HEK293 (cell line): ENCODE measurements at regions not wholly inside any gene's neighbourhood (a gene's known extent, or its start where the extent isn't known, plus 50 kb on each side); places are given as distances from the start of the nearest gene placed in this dataset.

Experiments used
- BCL11A ChIP-seq: fragments of 450-650 bp; formaldehyde crosslinking; IDR thresholded peaks from 2 replicates; pipeline ENCODE4 v1.5.1; 2016; ENCODE audit warnings: low read depth, missing biosample characterization, missing genetic modification characterization
- HOXA7 ChIP-seq: sonication (generic); formaldehyde crosslinking; IDR thresholded peaks from 2 replicates; pipeline ENCODE4 v1.8.1; 2022; ENCODE audit warnings: missing genetic modification reagents, borderline replicate concordance
- KLF10 ChIP-seq: fragments of 450-650 bp; IDR thresholded peaks from 2 replicates; pipeline ENCODE4 v1.5.1; 2018; ENCODE audit warnings: missing biosample characterization, mild to moderate bottlenecking, missing genetic modification characterization
- KLF9 ChIP-seq: fragments of 450-650 bp; formaldehyde crosslinking; IDR thresholded peaks from 2 replicates; pipeline ENCODE4 v1.5.1; 2016; ENCODE audit warnings: missing biosample characterization, missing genetic modification characterization, low read depth
- OSR2 ChIP-seq: fragments of 450-650 bp; formaldehyde crosslinking; IDR thresholded peaks from 2 replicates; pipeline ENCODE4 v1.5.1; 2016; ENCODE audit warnings: missing biosample characterization, missing genetic modification characterization
- ZBTB8A ChIP-seq: fragments of 450-650 bp; formaldehyde crosslinking; IDR thresholded peaks from 2 replicates; pipeline ENCODE4 v1.5.1; 2016; ENCODE audit warnings: missing biosample characterization, missing genetic modification characterization
- ZNF16 ChIP-seq: fragments of 450-650 bp; formaldehyde crosslinking; IDR thresholded peaks from 2 replicates; pipeline ENCODE4 v1.5.1; 2016; ENCODE audit warnings: low read depth, missing biosample characterization, missing genetic modification characterization
- ZNF214 ChIP-seq: fragments of 450-650 bp; formaldehyde crosslinking; IDR thresholded peaks from 2 replicates; pipeline ENCODE4 v1.5.1; 2017; ENCODE audit warnings: missing biosample characterization, mild to moderate bottlenecking, missing genetic modification characterization, borderline replicate concordance
- ZNF23 ChIP-seq: fragments of 450-650 bp; formaldehyde crosslinking; IDR thresholded peaks from 2 replicates; pipeline ENCODE4 v1.5.1; 2016; ENCODE audit warnings: missing biosample characterization, missing genetic modification characterization, borderline replicate concordance
- ZNF266 ChIP-seq: fragments of 450-650 bp; formaldehyde crosslinking; IDR thresholded peaks from 2 replicates; pipeline ENCODE4 v1.5.1; 2016; ENCODE audit warnings: missing biosample characterization, missing genetic modification characterization, low read depth
- ZNF274 ChIP-seq, 2 experiments: fragments of 200-500 bp in 1 of 2; fragments of 450-650 bp in 1 of 2; sonication (Bioruptor generic) in 1 of 2; formaldehyde crosslinking in 1 of 2; IDR thresholded peaks; 2 replicates each; pipeline versions ENCODE4 v1.5.1 to v1.6.1; 2014 to 2016; ENCODE audit warnings: borderline replicate concordance in 1 of 2, inconsistent platforms in 1 of 2, low read length in 1 of 2, missing biosample characterization in 1 of 2, missing genetic modification characterization in 1 of 2
- ZNF292 ChIP-seq: fragments of 450-650 bp; formaldehyde crosslinking; IDR thresholded peaks from 2 replicates; pipeline ENCODE4 v1.5.1; 2016; ENCODE audit warnings: low read depth, missing biosample characterization, missing genetic modification characterization, borderline replicate concordance
- ZNF302 ChIP-seq: fragments of 450-650 bp; formaldehyde crosslinking; IDR thresholded peaks from 2 replicates; pipeline ENCODE4 v1.5.1; 2016; ENCODE audit warnings: missing biosample characterization, missing genetic modification characterization, low read depth
- ZNF426 ChIP-seq: fragments of 450-650 bp; formaldehyde crosslinking; IDR thresholded peaks from 2 replicates; pipeline ENCODE4 v1.5.1; 2017; ENCODE audit warnings: missing biosample characterization, missing genetic modification characterization, mild to moderate bottlenecking, inconsistent platforms, moderate library complexity
- ZNF544 ChIP-seq: fragments of 450-650 bp; formaldehyde crosslinking; IDR thresholded peaks from 2 replicates; pipeline ENCODE4 v1.5.0; 2017; ENCODE audit warnings: missing biosample characterization, missing genetic modification characterization
- ZNF558 ChIP-seq: fragments of 450-650 bp; formaldehyde crosslinking; IDR thresholded peaks from 2 replicates; pipeline ENCODE4 v1.5.1; 2016; ENCODE audit warnings: missing biosample characterization, missing genetic modification characterization
- ZNF560 ChIP-seq: fragments of 450-650 bp; formaldehyde crosslinking; IDR thresholded peaks from 2 replicates; pipeline ENCODE4 v1.5.1; 2017; ENCODE audit warnings: missing biosample characterization, missing genetic modification characterization, borderline replicate concordance
- ZNF645 ChIP-seq: fragments of 450-650 bp; formaldehyde crosslinking; IDR thresholded peaks from 2 replicates; pipeline ENCODE4; 2016; ENCODE audit warnings: missing biosample characterization, missing genetic modification characterization
- ZNF677 ChIP-seq: fragments of 450-650 bp; IDR thresholded peaks from 2 replicates; pipeline ENCODE4 v1.5.0; 2018; ENCODE audit warnings: missing biosample characterization, mild to moderate bottlenecking, missing genetic modification characterization, moderate library complexity
- ZNF837 ChIP-seq: fragments of 450-650 bp; formaldehyde crosslinking; IDR thresholded peaks from 2 replicates; pipeline ENCODE4 v1.5.1; 2016; ENCODE audit warnings: missing biosample characterization, missing genetic modification characterization
- ZNF843 ChIP-seq: fragments of 450-650 bp; formaldehyde crosslinking; IDR thresholded peaks from 2 replicates; pipeline ENCODE4 v1.5.1; 2016; ENCODE audit warnings: missing biosample characterization, missing genetic modification characterization
- ZSCAN30 ChIP-seq: fragments of 450-650 bp; IDR thresholded peaks from 2 replicates; pipeline ENCODE4 v1.5.1; 2018; ENCODE audit warnings: missing biosample characterization, mild to moderate bottlenecking, missing genetic modification characterization, moderate library complexity
- TF ChIP-seq, protein P1 (sequence below): fragments of 450-650 bp; formaldehyde crosslinking; IDR thresholded peaks from 2 replicates; pipeline ENCODE4 v1.5.1; 2016; ENCODE audit warnings: missing biosample characterization, missing genetic modification characterization
- TF ChIP-seq, protein P2 (sequence below): fragments of 450-650 bp; formaldehyde crosslinking; IDR thresholded peaks from 2 replicates; pipeline ENCODE4 v1.5.1; 2016; ENCODE audit warnings: missing biosample characterization, missing genetic modification characterization
- TF ChIP-seq, protein P3 (sequence below): fragments of 450-650 bp; formaldehyde crosslinking; conservative IDR thresholded peaks from 2 replicates; pipeline ENCODE4 v1.5.1; 2016; ENCODE audit warnings: low read depth, missing biosample characterization, missing genetic modification characterization
- TF ChIP-seq, protein P4 (sequence below): fragments of 450-650 bp; formaldehyde crosslinking; IDR thresholded peaks from 2 replicates; pipeline ENCODE4 v1.5.1; 2016; ENCODE audit warnings: missing biosample characterization, missing genetic modification characterization
- TF ChIP-seq, protein P5 (sequence below): fragments of 450-650 bp; formaldehyde crosslinking; IDR thresholded peaks from 2 replicates; pipeline ENCODE4 v1.5.1; 2016; ENCODE audit warnings: missing biosample characterization, missing genetic modification characterization

GRCh38 chr6:27177485-27178406, 69.8 kb upstream of the PRSS16 start (continued):
- TF ChIP-seq, protein P1, sequence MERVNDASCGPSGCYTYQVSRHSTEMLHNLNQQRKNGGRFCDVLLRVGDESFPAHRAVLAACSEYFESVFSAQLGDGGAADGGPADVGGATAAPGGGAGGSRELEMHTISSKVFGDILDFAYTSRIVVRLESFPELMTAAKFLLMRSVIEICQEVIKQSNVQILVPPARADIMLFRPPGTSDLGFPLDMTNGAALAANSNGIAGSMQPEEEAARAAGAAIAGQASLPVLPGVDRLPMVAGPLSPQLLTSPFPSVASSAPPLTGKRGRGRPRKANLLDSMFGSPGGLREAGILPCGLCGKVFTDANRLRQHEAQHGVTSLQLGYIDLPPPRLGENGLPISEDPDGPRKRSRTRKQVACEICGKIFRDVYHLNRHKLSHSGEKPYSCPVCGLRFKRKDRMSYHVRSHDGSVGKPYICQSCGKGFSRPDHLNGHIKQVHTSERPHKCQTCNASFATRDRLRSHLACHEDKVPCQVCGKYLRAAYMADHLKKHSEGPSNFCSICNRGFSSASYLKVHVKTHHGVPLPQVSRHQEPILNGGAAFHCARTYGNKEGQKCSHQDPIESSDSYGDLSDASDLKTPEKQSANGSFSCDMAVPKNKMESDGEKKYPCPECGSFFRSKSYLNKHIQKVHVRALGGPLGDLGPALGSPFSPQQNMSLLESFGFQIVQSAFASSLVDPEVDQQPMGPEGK (tag by site-specific recombination), result peak; percentile 91
- TF ChIP-seq, protein P2, sequence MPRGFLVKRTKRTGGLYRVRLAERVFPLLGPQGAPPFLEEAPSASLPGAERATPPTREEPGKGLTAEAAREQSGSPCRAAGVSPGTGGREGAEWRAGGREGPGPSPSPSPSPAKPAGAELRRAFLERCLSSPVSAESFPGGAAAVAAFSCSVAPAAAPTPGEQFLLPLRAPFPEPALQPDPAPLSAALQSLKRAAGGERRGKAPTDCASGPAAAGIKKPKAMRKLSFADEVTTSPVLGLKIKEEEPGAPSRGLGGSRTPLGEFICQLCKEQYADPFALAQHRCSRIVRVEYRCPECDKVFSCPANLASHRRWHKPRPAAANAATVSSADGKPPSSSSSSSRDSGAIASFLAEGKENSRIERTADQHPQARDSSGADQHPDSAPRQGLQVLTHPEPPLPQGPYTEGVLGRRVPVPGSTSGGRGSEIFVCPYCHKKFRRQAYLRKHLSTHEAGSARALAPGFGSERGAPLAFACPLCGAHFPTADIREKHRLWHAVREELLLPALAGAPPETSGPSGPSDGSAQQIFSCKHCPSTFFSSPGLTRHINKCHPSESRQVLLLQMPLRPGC, result no peak
- TF ChIP-seq ZNF677 (tag by site-specific recombination) (no peak), ZNF426 (tag by site-specific recombination) (no peak), ZNF560 (tag by site-specific recombination) (no peak), ZNF645 (no peak), ZNF558 (tag by site-specific recombination) (no peak), ZNF274 (IDR thresholded peaks at IDR 0.05; ENCODE audit: low read length) (no peak), ZNF274 (tag by site-specific recombination; IDR thresholded peaks at IDR 0.05; ENCODE audit: borderline replicate concordance) (no peak), ZNF266 (no peak), ZNF16 (tag by site-specific recombination) (no peak), ZNF843 (no peak), ZSCAN30 (tag by site-specific recombination) (no peak), BCL11A (no peak), ZNF302 (tag by site-specific recombination) (no peak), ZNF292 (tag by site-specific recombination) (no peak), KLF10 (tag by site-specific recombination) (no peak), ZNF214 (no peak), KLF9 (0 out of 2 replicates have a peak, but pooled peaks have one; percentile 58), HOXA7 (CRISPR knock-in tag) (no peak), ZBTB8A (peak; percentile 24; the same call in 1 of the 2 replicates), ZNF837 (tag by site-specific recombination) (no peak), ZNF23 (no peak), ZNF544 (no peak), OSR2 (tag by site-specific recombination) (no peak)
- TF ChIP-seq, protein P3, sequence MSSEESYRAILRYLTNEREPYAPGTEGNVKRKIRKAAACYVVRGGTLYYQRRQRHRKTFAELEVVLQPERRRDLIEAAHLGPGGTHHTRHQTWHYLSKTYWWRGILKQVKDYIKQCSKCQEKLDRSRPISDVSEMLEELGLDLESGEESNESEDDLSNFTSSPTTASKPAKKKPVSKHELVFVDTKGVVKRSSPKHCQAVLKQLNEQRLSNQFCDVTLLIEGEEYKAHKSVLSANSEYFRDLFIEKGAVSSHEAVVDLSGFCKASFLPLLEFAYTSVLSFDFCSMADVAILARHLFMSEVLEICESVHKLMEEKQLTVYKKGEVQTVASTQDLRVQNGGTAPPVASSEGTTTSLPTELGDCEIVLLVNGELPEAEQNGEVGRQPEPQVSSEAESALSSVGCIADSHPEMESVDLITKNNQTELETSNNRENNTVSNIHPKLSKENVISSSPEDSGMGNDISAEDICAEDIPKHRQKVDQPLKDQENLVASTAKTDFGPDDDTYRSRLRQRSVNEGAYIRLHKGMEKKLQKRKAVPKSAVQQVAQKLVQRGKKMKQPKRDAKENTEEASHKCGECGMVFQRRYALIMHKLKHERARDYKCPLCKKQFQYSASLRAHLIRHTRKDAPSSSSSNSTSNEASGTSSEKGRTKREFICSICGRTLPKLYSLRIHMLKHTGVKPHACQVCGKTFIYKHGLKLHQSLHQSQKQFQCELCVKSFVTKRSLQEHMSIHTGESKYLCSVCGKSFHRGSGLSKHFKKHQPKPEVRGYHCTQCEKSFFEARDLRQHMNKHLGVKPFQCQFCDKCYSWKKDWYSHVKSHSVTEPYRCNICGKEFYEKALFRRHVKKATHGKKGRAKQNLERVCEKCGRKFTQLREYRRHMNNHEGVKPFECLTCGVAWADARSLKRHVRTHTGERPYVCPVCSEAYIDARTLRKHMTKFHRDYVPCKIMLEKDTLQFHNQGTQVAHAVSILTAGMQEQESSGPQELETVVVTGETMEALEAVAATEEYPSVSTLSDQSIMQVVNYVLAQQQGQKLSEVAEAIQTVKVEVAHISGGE (tag by site-specific recombination), result no peak; the same call in 1 of the 2 replicates
- TF ChIP-seq, protein P4, sequence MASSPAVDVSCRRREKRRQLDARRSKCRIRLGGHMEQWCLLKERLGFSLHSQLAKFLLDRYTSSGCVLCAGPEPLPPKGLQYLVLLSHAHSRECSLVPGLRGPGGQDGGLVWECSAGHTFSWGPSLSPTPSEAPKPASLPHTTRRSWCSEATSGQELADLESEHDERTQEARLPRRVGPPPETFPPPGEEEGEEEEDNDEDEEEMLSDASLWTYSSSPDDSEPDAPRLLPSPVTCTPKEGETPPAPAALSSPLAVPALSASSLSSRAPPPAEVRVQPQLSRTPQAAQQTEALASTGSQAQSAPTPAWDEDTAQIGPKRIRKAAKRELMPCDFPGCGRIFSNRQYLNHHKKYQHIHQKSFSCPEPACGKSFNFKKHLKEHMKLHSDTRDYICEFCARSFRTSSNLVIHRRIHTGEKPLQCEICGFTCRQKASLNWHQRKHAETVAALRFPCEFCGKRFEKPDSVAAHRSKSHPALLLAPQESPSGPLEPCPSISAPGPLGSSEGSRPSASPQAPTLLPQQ (tag by site-specific recombination), result no peak
- TF ChIP-seq, protein P5, sequence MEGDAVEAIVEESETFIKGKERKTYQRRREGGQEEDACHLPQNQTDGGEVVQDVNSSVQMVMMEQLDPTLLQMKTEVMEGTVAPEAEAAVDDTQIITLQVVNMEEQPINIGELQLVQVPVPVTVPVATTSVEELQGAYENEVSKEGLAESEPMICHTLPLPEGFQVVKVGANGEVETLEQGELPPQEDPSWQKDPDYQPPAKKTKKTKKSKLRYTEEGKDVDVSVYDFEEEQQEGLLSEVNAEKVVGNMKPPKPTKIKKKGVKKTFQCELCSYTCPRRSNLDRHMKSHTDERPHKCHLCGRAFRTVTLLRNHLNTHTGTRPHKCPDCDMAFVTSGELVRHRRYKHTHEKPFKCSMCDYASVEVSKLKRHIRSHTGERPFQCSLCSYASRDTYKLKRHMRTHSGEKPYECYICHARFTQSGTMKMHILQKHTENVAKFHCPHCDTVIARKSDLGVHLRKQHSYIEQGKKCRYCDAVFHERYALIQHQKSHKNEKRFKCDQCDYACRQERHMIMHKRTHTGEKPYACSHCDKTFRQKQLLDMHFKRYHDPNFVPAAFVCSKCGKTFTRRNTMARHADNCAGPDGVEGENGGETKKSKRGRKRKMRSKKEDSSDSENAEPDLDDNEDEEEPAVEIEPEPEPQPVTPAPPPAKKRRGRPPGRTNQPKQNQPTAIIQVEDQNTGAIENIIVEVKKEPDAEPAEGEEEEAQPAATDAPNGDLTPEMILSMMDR (tag by site-specific recombination), result peak; percentile 75; the same call in 1 of the 2 replicates
